HFF-Myc (cell line): ENCODE measurements at regions not wholly inside any gene's neighbourhood (a gene's known extent, or its start where the extent isn't known, plus 50 kb on each side); places are given as distances from the start of the nearest gene placed in this dataset.

ENCODE experiments used
- DNase-seq: peaks from one replicate; pipeline ENCODE4 v3.0.0-alpha.2; 2011; ENCODE audit warnings: low read depth; ENCODE audit errors: extremely low read depth
- H3K4me3 ChIP-seq: replicated peaks from 2 replicates; pipeline ENCODE4 v1.5.1; 2011; ENCODE audit warnings: low read depth, mild to moderate bottlenecking, control low read depth, low read length
- TF ChIP-seq, protein P1 (sequence below): IDR thresholded peaks from 2 replicates; pipeline ENCODE4 v1.5.1; 2012; ENCODE audit warnings: mild to moderate bottlenecking, low read depth, low read length, control low read depth; ENCODE audit errors: missing control alignments

GRCh38 chr20:21982559-21982958, 277.1 kb downstream of the PAX1 start:
- DNase-seq = no peak
- TF ChIP-seq, protein P1, sequence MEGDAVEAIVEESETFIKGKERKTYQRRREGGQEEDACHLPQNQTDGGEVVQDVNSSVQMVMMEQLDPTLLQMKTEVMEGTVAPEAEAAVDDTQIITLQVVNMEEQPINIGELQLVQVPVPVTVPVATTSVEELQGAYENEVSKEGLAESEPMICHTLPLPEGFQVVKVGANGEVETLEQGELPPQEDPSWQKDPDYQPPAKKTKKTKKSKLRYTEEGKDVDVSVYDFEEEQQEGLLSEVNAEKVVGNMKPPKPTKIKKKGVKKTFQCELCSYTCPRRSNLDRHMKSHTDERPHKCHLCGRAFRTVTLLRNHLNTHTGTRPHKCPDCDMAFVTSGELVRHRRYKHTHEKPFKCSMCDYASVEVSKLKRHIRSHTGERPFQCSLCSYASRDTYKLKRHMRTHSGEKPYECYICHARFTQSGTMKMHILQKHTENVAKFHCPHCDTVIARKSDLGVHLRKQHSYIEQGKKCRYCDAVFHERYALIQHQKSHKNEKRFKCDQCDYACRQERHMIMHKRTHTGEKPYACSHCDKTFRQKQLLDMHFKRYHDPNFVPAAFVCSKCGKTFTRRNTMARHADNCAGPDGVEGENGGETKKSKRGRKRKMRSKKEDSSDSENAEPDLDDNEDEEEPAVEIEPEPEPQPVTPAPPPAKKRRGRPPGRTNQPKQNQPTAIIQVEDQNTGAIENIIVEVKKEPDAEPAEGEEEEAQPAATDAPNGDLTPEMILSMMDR = no peak
- no peak overlapping the region for H3K4me3 ChIP-seq

- TF ChIP-seq, protein P1 = no peak
- H3K4me3 ChIP-seq = no peak overlapping the region
- DNase-seq = no peak
These were observed 276.3 kb downstream of the PAX1 start for GRCh38 chr20:21981597-21982344.

- TF ChIP-seq, protein P1 = no peak
- H3K4me3 ChIP-seq = no peak overlapping the region
- DNase-seq = no peak
These were observed 275.7 kb downstream of the PAX1 start for GRCh38 chr20:21981179-21981578.

- no peak overlapping the region for H3K4me3 ChIP-seq
- TF ChIP-seq, protein P1 = no peak
- DNase-seq = no peak
These were observed 266.0 kb downstream of the PAX1 start for GRCh38 chr20:21971436-21971835.

DNA sequence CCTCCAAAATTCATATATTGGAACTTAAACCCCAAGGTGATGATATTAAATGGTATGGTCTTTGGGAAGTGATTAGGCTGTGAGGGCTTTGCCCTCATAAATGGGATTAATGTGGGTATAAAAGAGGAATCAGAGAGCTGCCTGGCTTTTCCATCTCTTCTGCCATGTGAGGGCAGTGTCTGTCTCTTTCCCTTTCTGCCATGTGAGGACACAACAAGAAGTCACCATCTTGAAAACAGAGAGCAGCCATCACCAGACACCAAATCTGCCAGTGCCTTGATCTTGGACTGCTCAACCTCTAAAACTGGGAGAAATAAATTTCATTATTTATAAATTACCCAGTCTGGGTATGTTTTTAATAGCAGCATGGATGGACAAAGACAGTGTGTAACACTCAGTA, 263.0 kb downstream of the PAX1 start:
- no peak overlapping the region for H3K4me3 ChIP-seq
- TF ChIP-seq, protein P1 = no peak
- no peak for DNase-seq

- DNase-seq = no peak
- TF ChIP-seq, protein P1 = no peak
- H3K4me3 ChIP-seq = no peak overlapping the region
These were observed 262.0 kb downstream of the PAX1 start for GRCh38 chr20:21967481-21967880.

- DNase-seq = no peak
- TF ChIP-seq, protein P1 = no peak
- H3K4me3 ChIP-seq = no peak overlapping the region
These were observed 251.1 kb downstream of the PAX1 start for GRCh38 chr20:21956591-21956990.
